ENCODE measurements at regions not wholly inside any gene's neighbourhood (a gene's known extent, or its start where the extent isn't known, plus 50 kb on each side); places are given as distances from the start of the nearest gene placed in this dataset. TPM values are rescaled to one million over a fixed set of nuclear protein-coding genes. Genes with fewer than 3 reads are reported as not detected.

Small RNA genes in the stretch of these regions (small RNA-seq; reads per million reads assigned to genes)
- gene HMGB1P22 (ENCODE audit: low replicate concordance): not detected
- 0.06 reads per million for gene RN7SKP117 (ENCODE audit: low replicate concordance)
